CD8-positive, alpha-beta memory T cell (primary cell): ENCODE measurements at regions not wholly inside any gene's neighbourhood (a gene's known extent, or its start where the extent isn't known, plus 50 kb on each side); places are given as distances from the start of the nearest gene placed in this dataset.

Source experiments
- CTCF ChIA-PET: fragments of 350-600 bp; sonication (Branson Sonifier 250); formaldehyde crosslinking; loops from one replicate; lab custom pipeline; 2021; ENCODE audit warnings: antibody characterized with exemption; lab: Charles Lee
- POLR2A ChIA-PET: fragments of 350-600 bp; sonication (Branson Sonifier 250); formaldehyde crosslinking; loops from one replicate; lab custom pipeline; 2021; ENCODE audit warnings: antibody characterized with exemption; lab: Charles Lee
- DNase-seq, 5 donors: peaks; one replicate each; pipeline versions ENCODE4 v3.0.0 to v3.0.0-alpha.2; 2020 to 2022; ENCODE audit warnings: mixed read lengths in 1 of 5
- H3K27ac ChIP-seq: one replicate; pipeline ENCODE4 v1.7.0; 2013; ENCODE audit warnings: low read depth, mild to moderate bottlenecking, low read length, moderate library complexity
- H3K27me3 ChIP-seq: 2 replicates; pipeline ENCODE4 v1.7.0; 2013; ENCODE audit warnings: low read length, mild to moderate bottlenecking; ENCODE audit not compliant: insufficient read depth, poor library complexity, severe bottlenecking
- H3K36me3 ChIP-seq: 2 replicates; pipeline ENCODE4 v1.7.0; 2013; ENCODE audit warnings: mild to moderate bottlenecking, low read length, moderate library complexity; ENCODE audit not compliant: insufficient read depth
- H3K4me1 ChIP-seq: 2 replicates; pipeline ENCODE4 v1.7.0; 2013; ENCODE audit warnings: mild to moderate bottlenecking, low read length, moderate library complexity; ENCODE audit not compliant: insufficient read depth
- H3K4me3 ChIP-seq: 2 replicates; pipeline ENCODE4 v1.7.0; 2013; ENCODE audit warnings: mild to moderate bottlenecking, low read length
- H3K9me3 ChIP-seq: 2 replicates; pipeline ENCODE4 v1.7.0; 2013; ENCODE audit warnings: mild to moderate bottlenecking, low read length
- H3K27ac Mint-ChIP-seq, 8 donors: one replicate each; pipeline ENCODE4 v1.8.0; 2020 to 2021; ENCODE audit warnings: mixed read lengths in 8 of 8, mild to moderate bottlenecking in 6 of 8, inconsistent platforms in 3 of 8, moderate library complexity in 3 of 8
- H3K27me3 Mint-ChIP-seq, 2 donors: one replicate each; pipeline ENCODE4 v1.8.0; 2020 to 2021; ENCODE audit warnings: mixed read lengths in 2 of 2, mild to moderate bottlenecking in 1 of 2, moderate library complexity in 1 of 2
- H3K36me3 Mint-ChIP-seq, 3 donors: one replicate each; pipeline ENCODE4 v1.8.0; 2020 to 2021; ENCODE audit warnings: mixed read lengths in 3 of 3, inconsistent platforms in 1 of 3, mild to moderate bottlenecking in 1 of 3
- H3K4me1 Mint-ChIP-seq, 3 donors: one replicate each; pipeline ENCODE4 v1.8.0; 2020 to 2021; ENCODE audit warnings: mixed read lengths in 3 of 3, inconsistent platforms in 1 of 3, mild to moderate bottlenecking in 1 of 3
- H3K4me3 Mint-ChIP-seq, 7 donors: one replicate each; pipeline ENCODE4 v1.8.0; 2020 to 2021; ENCODE audit warnings: mixed read lengths in 7 of 7, mild to moderate bottlenecking in 6 of 7, moderate library complexity in 4 of 7, inconsistent platforms in 2 of 7
- H3K9me3 Mint-ChIP-seq, 5 donors: one replicate each; pipeline ENCODE4 v1.8.0; 2020 to 2022; ENCODE audit warnings: mixed read lengths in 5 of 5, mild to moderate bottlenecking in 3 of 5, moderate library complexity in 2 of 5, inconsistent platforms in 1 of 5

- DNase-seq: no peak
- Mint-ChIP-seq H3K4me1 (peaks cover 0 to 5% (median 3%) of the 10 kb centered on the region in 3 donors), H3K36me3 (no peaks in the 10 kb centered on the region), H3K27me3 (peaks cover 0 to 3% of the 10 kb centered on the region in 2 donors), H3K27ac (no peak overlapping the region), H3K9me3 (peaks cover 0 to 3% (median 0%) of the 10 kb centered on the region in 5 donors), H3K4me3 (no peak overlapping the region)
- H3K4me1 ChIP-seq: no peaks in the 10 kb centered on the region
- no peaks in the 10 kb centered on the region for H3K9me3 ChIP-seq
- no peak overlapping the region for H3K27ac ChIP-seq
- ChIA-PET CTCF (no interaction called here), POLR2A (no interaction called here)
- no peaks in the 10 kb centered on the region for H3K27me3 ChIP-seq
- H3K36me3 ChIP-seq: no peaks in the 10 kb centered on the region
- H3K4me3 ChIP-seq: no peak overlapping the region
Measured at GRCh38 chr10:1807196-1807595, 69.9 kb upstream of the ADARB2 start.

DNA sequence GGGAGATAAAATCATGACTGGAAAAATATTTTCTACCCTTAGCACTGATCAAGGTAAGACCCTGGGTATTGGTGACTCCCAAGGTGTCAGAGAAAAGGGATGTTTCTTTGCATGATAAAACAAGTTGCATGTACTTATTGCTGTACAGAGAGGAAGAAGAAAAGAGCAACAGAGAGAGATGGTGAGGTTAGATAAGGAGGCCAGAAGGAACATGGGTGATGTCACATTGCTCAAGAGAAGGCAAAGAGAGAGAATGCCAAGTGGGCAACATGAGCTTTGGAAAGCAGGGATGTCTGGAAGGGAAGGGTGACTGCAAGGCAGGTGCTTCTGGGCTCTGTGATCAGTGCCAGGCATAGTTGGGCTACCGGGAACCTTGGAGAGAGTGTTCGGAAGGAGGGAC, 65.1 kb upstream of the ADARB2 start:
- CTCF ChIA-PET: no interaction called here
- no peaks in the 10 kb centered on the region for H3K27me3 ChIP-seq
- peaks cover 0 to 3% of the 10 kb centered on the region in 2 donors for H3K27me3 Mint-ChIP-seq
- DNase-seq: no peak
- H3K9me3 ChIP-seq: no peaks in the 10 kb centered on the region
- no peaks in the 10 kb centered on the region for H3K36me3 Mint-ChIP-seq
- no peak overlapping the region for H3K4me3 ChIP-seq
- no peak overlapping the region for H3K27ac ChIP-seq
- no peak overlapping the region for H3K27ac Mint-ChIP-seq
- POLR2A ChIA-PET: no interaction called here
- H3K4me1 Mint-ChIP-seq: peaks cover 0 to 6% (median 3%) of the 10 kb centered on the region in 3 donors
- no peaks in the 10 kb centered on the region for H3K4me1 ChIP-seq
- peaks cover under 1 to 5% (median 5%) of the 10 kb centered on the region in 5 donors for H3K9me3 Mint-ChIP-seq
- no peak overlapping the region for H3K4me3 Mint-ChIP-seq
- no peaks in the 10 kb centered on the region for H3K36me3 ChIP-seq

- ChIA-PET CTCF (no interaction called here), POLR2A (no interaction called here)
- no peaks in the 10 kb centered on the region for H3K4me1 Mint-ChIP-seq
Measured at GRCh38 chr10:1788401-1788800, 51.1 kb upstream of the ADARB2 start.

More at GRCh38 chr10:1788401-1788800, 51.1 kb upstream of the ADARB2 start:
- Histone ChIP-seq H3K9me3 (no peaks in the 10 kb centered on the region), H3K27me3 (no peaks in the 10 kb centered on the region), H3K36me3 (no peaks in the 10 kb centered on the region), H3K4me1 (no peaks in the 10 kb centered on the region), H3K27ac (no peak overlapping the region), H3K4me3 (no peak overlapping the region)
- Mint-ChIP-seq H3K4me3 (no peak overlapping the region), H3K27ac (no peak overlapping the region), H3K9me3 (peaks cover 0 to 4% (median 0%) of the 10 kb centered on the region in 5 donors), H3K27me3 (peaks cover 0 to 4% of the 10 kb centered on the region in 2 donors), H3K36me3 (no peaks in the 10 kb centered on the region)
- DNase-seq: no peak
